BJ (cell line): ENCODE measurements at regions not wholly inside any gene's neighbourhood (a gene's known extent, or its start where the extent isn't known, plus 50 kb on each side); places are given as distances from the start of the nearest gene placed in this dataset.

Source experiments
- CTCF ChIA-PET: fragments of 350-600 bp; formaldehyde crosslinking; extraction: SDS; loops from one replicate; lab custom pipeline; 2021; ENCODE audit warnings: antibody characterized with exemption, inconsistent platforms; lab: Yijun Ruan, JAX
- POLR2A ChIA-PET: fragments of 300-600 bp; sonication (Branson Sonifier 250); formaldehyde crosslinking; extraction: SDS; loops from one replicate; lab custom pipeline; 2021; ENCODE audit warnings: antibody characterized with exemption; lab: Charles Lee
- DNase-seq: peaks from one replicate; pipeline ENCODE4 v3.0.0-alpha.2; 2011; ENCODE audit warnings: low read depth
- H3K27me3 ChIP-seq: 2 replicates; pipeline ENCODE4 v1.6.0; 2011; ENCODE audit warnings: low read length; ENCODE audit not compliant: control insufficient read depth, insufficient read depth
- H3K36me3 ChIP-seq: 2 replicates; pipeline ENCODE4 v1.5.1; 2011; ENCODE audit warnings: low read length; ENCODE audit not compliant: control insufficient read depth, insufficient read depth
- H3K4me3 ChIP-seq: 2 replicates; pipeline ENCODE4 v1.5.1; 2011; ENCODE audit warnings: low read depth, mild to moderate bottlenecking, control low read depth, low read length
- CTCF ChIP-seq: IDR thresholded peaks from 2 replicates; pipeline ENCODE4 v1.5.1; 2011; ENCODE audit warnings: low read depth, mild to moderate bottlenecking, control low read depth, inconsistent platforms, low read length, moderate library complexity; ENCODE audit not compliant: insufficient read depth

- ChIA-PET POLR2A (no interaction called here), CTCF (no interaction called here)
- no peak for TF ChIP-seq CTCF
- DNase-seq: no peak
- no peaks in the 10 kb centered on the region for H3K36me3 ChIP-seq
- no peaks in the 10 kb centered on the region for H3K27me3 ChIP-seq
- H3K4me3 ChIP-seq: no peak overlapping the region
Measured at GRCh38 chr2:226189061-226189460, 610.6 kb downstream of the IRS1 start.

DNA sequence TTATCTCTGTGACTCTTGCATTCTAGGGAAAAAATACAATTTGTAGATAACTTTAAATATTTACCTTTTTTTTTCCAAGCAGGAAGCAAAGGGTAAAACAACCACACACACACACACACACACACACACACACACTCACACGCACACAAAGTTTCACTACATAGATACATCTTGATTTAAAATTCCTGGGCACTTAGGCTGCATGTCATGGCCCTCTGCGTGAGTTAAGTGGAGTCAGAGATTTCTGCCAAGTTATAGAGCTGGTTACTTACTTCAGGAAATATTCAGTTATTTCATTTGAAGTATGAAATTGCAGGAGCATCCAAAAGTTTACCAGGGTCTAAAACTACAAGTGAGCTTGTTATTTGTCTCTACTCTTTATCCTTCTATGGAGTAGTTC is 612.0 kb downstream of the IRS1 start:
- H3K36me3 ChIP-seq: no peaks in the 10 kb centered on the region
- no peak for TF ChIP-seq CTCF
- ChIA-PET POLR2A (interaction anchor here (0.5 to 0.8 kb wide), 4 partner anchors 143 to 1469 kb away, joined by 3 to 9 read pairs (median 4); no protein-coding TSS in a partner anchor), CTCF (interaction anchor here (0.6 to 0.9 kb wide), 4 partner anchors 24 to 503 kb away, joined by 3 to 4 read pairs (median 3); no protein-coding TSS in a partner anchor)
- DNase-seq: peak; percentile 77
- no peak overlapping the region for H3K4me3 ChIP-seq
- H3K27me3 ChIP-seq: no peaks in the 10 kb centered on the region

DNA sequence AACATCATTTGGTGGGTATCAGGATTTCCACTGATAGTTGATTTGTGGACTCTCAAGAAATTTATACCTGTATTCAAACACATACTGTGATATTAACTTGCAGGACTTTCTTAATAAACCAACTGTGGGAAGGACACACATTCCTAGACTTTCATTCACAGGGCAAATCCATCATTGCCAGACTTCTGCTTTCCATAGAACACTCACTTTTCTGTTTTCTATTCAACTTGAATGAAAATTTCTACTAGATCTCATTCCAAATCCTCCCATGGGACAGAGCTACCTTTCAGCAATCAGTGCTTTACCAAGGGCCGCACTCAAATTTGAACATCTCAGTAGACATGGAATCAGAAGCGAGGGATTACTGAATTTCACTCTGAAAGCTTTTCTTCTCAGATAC is 612.5 kb downstream of the IRS1 start:
- H3K4me3 ChIP-seq: no peak overlapping the region
- H3K36me3 ChIP-seq: no peaks in the 10 kb centered on the region
- no peak for DNase-seq
- POLR2A ChIA-PET: interaction anchor here (0.5 to 0.8 kb wide), 2 partner anchors 143 to 615 kb away, joined by 4 to 9 read pairs; no protein-coding TSS in a partner anchor
- CTCF ChIA-PET: interaction anchor here (0.6 to 0.9 kb wide), 3 partner anchors 24 to 426 kb away, joined by 3 to 4 read pairs (median 3); no protein-coding TSS in a partner anchor
- no peak for TF ChIP-seq CTCF
- no peaks in the 10 kb centered on the region for H3K27me3 ChIP-seq

GRCh38 chr2:226185616-226186211 is 613.9 kb downstream of the IRS1 start:
- TF ChIP-seq CTCF: no peak
- H3K4me3 ChIP-seq: peak overlapping the region; percentile 21
- CTCF ChIA-PET: interaction anchor here (1.1 to 2.8 kb wide), 6 partner anchors 28 to 611 kb away, joined by 3 to 12 read pairs (median 5); no protein-coding TSS in a partner anchor
- POLR2A ChIA-PET: interaction anchor here (0.6 to 1.1 kb wide), 3 partner anchors 242 to 800 kb away, joined by 3 to 4 read pairs (median 3); no protein-coding TSS in a partner anchor
- H3K27me3 ChIP-seq: no peaks in the 10 kb centered on the region
- peak; percentile 99 for DNase-seq
- H3K36me3 ChIP-seq: no peaks in the 10 kb centered on the region

DNA sequence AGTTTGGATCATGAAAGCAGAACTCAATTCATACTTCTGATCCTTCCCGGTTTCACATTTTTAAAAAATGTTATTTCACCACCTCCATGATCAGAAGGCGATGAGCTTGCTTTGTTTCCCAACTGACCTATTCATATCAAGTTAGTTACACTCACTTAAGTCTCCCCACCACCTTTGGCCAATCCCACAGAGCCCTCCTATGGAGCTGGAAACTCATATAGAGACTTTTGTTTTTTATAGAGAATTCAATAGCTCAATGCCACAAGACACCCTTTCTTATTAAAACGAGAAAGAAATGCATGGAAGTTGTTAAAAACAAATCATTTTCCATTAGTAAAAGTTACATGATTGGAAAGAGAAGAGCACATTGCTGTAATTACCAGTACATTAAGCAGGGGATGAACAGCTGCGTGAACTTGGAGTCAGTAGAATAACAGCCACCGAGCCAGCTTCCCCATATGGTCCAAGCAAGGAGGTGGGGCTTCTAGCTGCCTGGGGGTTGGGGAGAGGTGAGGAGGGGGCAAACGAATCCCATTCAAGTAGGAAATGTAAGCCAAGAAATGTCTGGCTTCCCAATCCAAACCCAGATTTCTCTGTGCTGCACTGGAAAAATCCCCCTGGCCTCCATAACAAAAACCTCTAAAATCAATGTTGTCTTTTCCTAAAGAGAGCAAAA is 614.5 kb downstream of the IRS1 start:
- DNase-seq: no peak
- POLR2A ChIA-PET: interaction anchor here (0.6 to 1.1 kb wide), 3 partner anchors 242 to 608 kb away, joined by 3 to 4 read pairs (median 3); no protein-coding TSS in a partner anchor
- Histone ChIP-seq H3K27me3 (no peaks in the 10 kb centered on the region), H3K36me3 (no peaks in the 10 kb centered on the region), H3K4me3 (peak overlapping the region; percentile 21)
- no peak for TF ChIP-seq CTCF
- CTCF ChIA-PET: interaction anchor here (0.9 to 2.8 kb wide), 8 partner anchors 29 to 797 kb away, joined by 3 to 12 read pairs (median 5); partner anchors contain the start of gene IRS1
